ENCODE measurements at regions not wholly inside any gene's neighbourhood (a gene's known extent, or its start where the extent isn't known, plus 50 kb on each side); places are given as distances from the start of the nearest gene placed in this dataset.
A peak's percentile ranks its signal among the peaks of the same experiment; 100 is the strongest.
"Not testable (repeated sequence)": the region's sequence is repeated elsewhere in the genome, so short reads cannot be mapped to it uniquely, and the experiment has no call there.

- not testable (repeated sequence) for H3K9me2 ChIP-seq (ENCODE audit: insufficient read depth); H3K4me3 Mint-ChIP-seq; H3K27me3 ChIP-seq (ENCODE audit: insufficient read depth); H4K20me1 ChIP-seq (replicated peaks; ENCODE audit: insufficient read depth); H3K4me1 Mint-ChIP-seq; H3F3A ChIP-seq (replicated peaks; ENCODE audit: low read depth); ATAC-seq; H3K27me3 Mint-ChIP-seq (ENCODE audit: insufficient read depth, low read depth, poor library complexity); H2AFZ ChIP-seq; H3K36me3 ChIP-seq (ENCODE audit: insufficient read depth); H3K36me3 Mint-ChIP-seq (ENCODE audit: low read depth); H3K27ac ChIP-seq (ENCODE audit: low read depth); H3K27ac Mint-ChIP-seq; H3K79me2 ChIP-seq (replicated peaks; ENCODE audit: insufficient read depth); DNase-seq (ENCODE audit: low spot score); H3K4me3 ChIP-seq; H3K4me2 ChIP-seq; H3K4me1 ChIP-seq (ENCODE audit: insufficient read depth)
- H3K9me3 Mint-ChIP-seq: peaks cover 20% of the 10 kb centered on the region
Observed at GRCh38 chr12:14696-15095, 51.9 kb upstream of the IQSEC3 start.

GRCh38 chr12:15381-15780, 51.2 kb upstream of the IQSEC3 start:
- H3K27me3 ChIP-seq (ENCODE audit: insufficient read depth); ATAC-seq; H3F3A ChIP-seq (replicated peaks; ENCODE audit: low read depth); H3K36me3 Mint-ChIP-seq (ENCODE audit: low read depth); H3K79me2 ChIP-seq (replicated peaks; ENCODE audit: insufficient read depth); H3K4me2 ChIP-seq; H3K36me3 ChIP-seq (ENCODE audit: insufficient read depth); H3K4me3 ChIP-seq; H2AFZ ChIP-seq; H3K27me3 Mint-ChIP-seq (ENCODE audit: insufficient read depth, low read depth, poor library complexity); H3K27ac Mint-ChIP-seq; H3K4me1 Mint-ChIP-seq; H4K20me1 ChIP-seq (replicated peaks; ENCODE audit: insufficient read depth); H3K27ac ChIP-seq (ENCODE audit: low read depth); DNase-seq (ENCODE audit: low spot score); H3K9me2 ChIP-seq (ENCODE audit: insufficient read depth); H3K4me1 ChIP-seq (ENCODE audit: insufficient read depth); H3K4me3 Mint-ChIP-seq: not testable (repeated sequence)
- peaks cover 20% of the 10 kb centered on the region for H3K9me3 Mint-ChIP-seq
- 0 out of 4 replicates have a peak, but pooled peaks of 1 of the 2 experiments have one; percentile 11 for TF ChIP-seq CTCF (conservative IDR thresholded peaks at IDR 0.05; ENCODE audit: low read depth in 2 of 2)

GRCh38 chr12:16019-16418, 50.5 kb upstream of the IQSEC3 start:
- not testable (repeated sequence) for DNase-seq (ENCODE audit: low spot score); H3K4me2 ChIP-seq; H3F3A ChIP-seq (replicated peaks; ENCODE audit: low read depth); H3K36me3 ChIP-seq (ENCODE audit: insufficient read depth); H4K20me1 ChIP-seq (replicated peaks; ENCODE audit: insufficient read depth); H3K4me1 ChIP-seq (ENCODE audit: insufficient read depth); H3K79me2 ChIP-seq (replicated peaks; ENCODE audit: insufficient read depth); H3K27me3 ChIP-seq (ENCODE audit: insufficient read depth); H3K9me2 ChIP-seq (ENCODE audit: insufficient read depth); H3K4me3 ChIP-seq; H3K27ac ChIP-seq (ENCODE audit: low read depth); ATAC-seq; H3K4me1 Mint-ChIP-seq; H3K27ac Mint-ChIP-seq; H3K4me3 Mint-ChIP-seq; H3K27me3 Mint-ChIP-seq (ENCODE audit: insufficient read depth, low read depth, poor library complexity); H2AFZ ChIP-seq
- peaks cover 11% of the 10 kb centered on the region; the same call in 2 of the 3 replicates for H3K36me3 Mint-ChIP-seq (ENCODE audit: low read depth)
- H3K9me3 Mint-ChIP-seq: peaks cover 20% of the 10 kb centered on the region

GRCh38 chr12:16541-16940, 50.0 kb upstream of the IQSEC3 start:
- not testable (repeated sequence) for H3K36me3 ChIP-seq (ENCODE audit: insufficient read depth); H3K27me3 ChIP-seq (ENCODE audit: insufficient read depth); H3K79me2 ChIP-seq (replicated peaks; ENCODE audit: insufficient read depth); H3K9me2 ChIP-seq (ENCODE audit: insufficient read depth); H2AFZ ChIP-seq; H3K4me2 ChIP-seq; H3K27ac ChIP-seq (ENCODE audit: low read depth); ATAC-seq; H3F3A ChIP-seq (replicated peaks; ENCODE audit: low read depth); H3K4me3 Mint-ChIP-seq; H3K27me3 Mint-ChIP-seq (ENCODE audit: insufficient read depth, low read depth, poor library complexity); H3K27ac Mint-ChIP-seq; H3K4me3 ChIP-seq; DNase-seq (ENCODE audit: low spot score); H3K4me1 ChIP-seq (ENCODE audit: insufficient read depth); H4K20me1 ChIP-seq (replicated peaks; ENCODE audit: insufficient read depth); H3K4me1 Mint-ChIP-seq
- Mint-ChIP-seq H3K9me3 (peaks cover 20% of the 10 kb centered on the region), H3K36me3 (ENCODE audit: low read depth) (peaks cover 15% of the 10 kb centered on the region)
